GM12892 (cell line): ENCODE measurements at regions not wholly inside any gene's neighbourhood (a gene's known extent, or its start where the extent isn't known, plus 50 kb on each side); places are given as distances from the start of the nearest gene placed in this dataset.

ENCODE experiments used
- POLR2A ChIP-seq: IDR thresholded peaks from 2 replicates; pipeline ENCODE4 v1.6.1; 2011; ENCODE audit warnings: low read depth, low read length, control low read depth
- POLR2AphosphoS5 ChIP-seq: IDR thresholded peaks from 2 replicates; pipeline ENCODE4 v1.6.1; 2011; ENCODE audit warnings: low read depth, low read length, control low read depth
- TAF1 ChIP-seq: IDR thresholded peaks from 2 replicates; pipeline ENCODE4 v1.6.1; 2011; ENCODE audit warnings: low read depth, mild to moderate bottlenecking, control low read depth, low read length, borderline replicate concordance

DNA sequence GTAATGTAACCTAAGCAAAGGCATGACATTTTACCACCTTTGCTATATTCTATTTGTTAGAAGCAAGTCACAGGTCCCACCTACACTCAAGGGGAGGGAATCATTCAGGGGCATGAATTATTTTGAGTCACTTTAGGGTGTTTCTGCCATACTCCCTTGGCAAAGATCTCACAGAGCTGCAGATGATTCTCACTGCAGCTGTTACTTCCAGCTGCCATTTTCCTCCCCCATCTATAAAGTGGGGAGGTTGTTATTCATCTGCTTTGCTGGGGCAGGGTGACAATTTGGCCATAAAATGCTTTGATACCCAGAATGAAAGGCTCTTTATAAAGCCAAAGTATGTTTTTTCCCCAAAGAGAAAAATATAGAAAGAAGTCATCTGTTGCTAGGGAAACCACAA lies 136.5 kb upstream of the SMIM31 start:
- TF ChIP-seq POLR2A: no peak
- no peak for TF ChIP-seq TAF1
- no peak for TF ChIP-seq POLR2AphosphoS5
